ENCODE measurements at regions not wholly inside any gene's neighbourhood (a gene's known extent, or its start where the extent isn't known, plus 50 kb on each side); places are given as distances from the start of the nearest gene placed in this dataset.

DNA sequence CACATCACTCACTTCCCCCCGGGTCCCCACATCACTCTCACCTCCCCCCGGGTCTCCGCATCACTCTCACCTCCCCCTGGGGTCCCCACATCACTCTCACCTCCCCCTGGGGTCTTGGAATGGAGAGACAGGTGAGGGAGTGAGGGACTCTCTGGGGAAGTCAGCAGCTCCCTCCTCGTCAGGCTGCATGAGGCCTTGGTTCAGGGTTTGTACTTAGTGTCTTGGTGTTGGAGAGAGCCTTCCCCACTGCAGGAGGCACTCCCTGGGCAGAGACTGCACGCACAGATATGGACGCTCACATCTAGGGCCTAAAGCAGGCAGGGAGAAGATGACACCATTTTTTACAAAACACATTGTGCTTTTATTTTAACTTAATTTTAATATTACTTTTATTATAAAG, 56.5 kb upstream of the IRX4 start:
- Histone ChIP-seq H3K9ac (ENCODE audit: low read length) (no peak overlapping the region), H3K36me3 (ENCODE audit: insufficient read depth, low read length) (no peaks in the 10 kb centered on the region), H4K20me1 (ENCODE audit: insufficient read depth) (no peaks in the 10 kb centered on the region), H3K4me3 (ENCODE audit: low read length) (no peak overlapping the region), H3K27me3 (ENCODE audit: insufficient read depth, low read depth, low read length) (no peaks in the 10 kb centered on the region), H2AFZ (ENCODE audit: low read depth, low read length) (no peak overlapping the region), H3K27ac (ENCODE audit: low read length) (no peak overlapping the region), H3K9me3 (ENCODE audit: low read length) (no peaks in the 10 kb centered on the region), H3F3A (ENCODE audit: insufficient read depth, low read length, poor library complexity, severe bottlenecking) (no peaks in the 10 kb centered on the region), H3K9me2 (ENCODE audit: insufficient read depth, low read length) (no peaks in the 10 kb centered on the region), H3K4me2 (ENCODE audit: low read length) (no peak overlapping the region), H3K79me2 (replicated peaks; ENCODE audit: insufficient read depth, low read length) (no peaks in the 10 kb centered on the region)
- TF ChIP-seq, protein P1, sequence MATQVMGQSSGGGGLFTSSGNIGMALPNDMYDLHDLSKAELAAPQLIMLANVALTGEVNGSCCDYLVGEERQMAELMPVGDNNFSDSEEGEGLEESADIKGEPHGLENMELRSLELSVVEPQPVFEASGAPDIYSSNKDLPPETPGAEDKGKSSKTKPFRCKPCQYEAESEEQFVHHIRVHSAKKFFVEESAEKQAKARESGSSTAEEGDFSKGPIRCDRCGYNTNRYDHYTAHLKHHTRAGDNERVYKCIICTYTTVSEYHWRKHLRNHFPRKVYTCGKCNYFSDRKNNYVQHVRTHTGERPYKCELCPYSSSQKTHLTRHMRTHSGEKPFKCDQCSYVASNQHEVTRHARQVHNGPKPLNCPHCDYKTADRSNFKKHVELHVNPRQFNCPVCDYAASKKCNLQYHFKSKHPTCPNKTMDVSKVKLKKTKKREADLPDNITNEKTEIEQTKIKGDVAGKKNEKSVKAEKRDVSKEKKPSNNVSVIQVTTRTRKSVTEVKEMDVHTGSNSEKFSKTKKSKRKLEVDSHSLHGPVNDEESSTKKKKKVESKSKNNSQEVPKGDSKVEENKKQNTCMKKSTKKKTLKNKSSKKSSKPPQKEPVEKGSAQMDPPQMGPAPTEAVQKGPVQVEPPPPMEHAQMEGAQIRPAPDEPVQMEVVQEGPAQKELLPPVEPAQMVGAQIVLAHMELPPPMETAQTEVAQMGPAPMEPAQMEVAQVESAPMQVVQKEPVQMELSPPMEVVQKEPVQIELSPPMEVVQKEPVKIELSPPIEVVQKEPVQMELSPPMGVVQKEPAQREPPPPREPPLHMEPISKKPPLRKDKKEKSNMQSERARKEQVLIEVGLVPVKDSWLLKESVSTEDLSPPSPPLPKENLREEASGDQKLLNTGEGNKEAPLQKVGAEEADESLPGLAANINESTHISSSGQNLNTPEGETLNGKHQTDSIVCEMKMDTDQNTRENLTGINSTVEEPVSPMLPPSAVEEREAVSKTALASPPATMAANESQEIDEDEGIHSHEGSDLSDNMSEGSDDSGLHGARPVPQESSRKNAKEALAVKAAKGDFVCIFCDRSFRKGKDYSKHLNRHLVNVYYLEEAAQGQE (IDR thresholded peaks at IDR 0.05; ENCODE audit: borderline replicate concordance): no peak
- TF ChIP-seq MXI1 (conservative IDR thresholded peaks at IDR 0.05; ENCODE audit: poor library complexity, severe bottlenecking): no peak
- TF ChIP-seq POLR2AphosphoS5 (IDR thresholded peaks at IDR 0.05): no peak
- no peak for TF ChIP-seq SMC3 (conservative IDR thresholded peaks at IDR 0.05; ENCODE audit: poor library complexity)
- TF ChIP-seq EP300 (conservative IDR thresholded peaks at IDR 0.05; ENCODE audit: poor library complexity, severe bottlenecking): no peak
- TF ChIP-seq, protein P2, sequence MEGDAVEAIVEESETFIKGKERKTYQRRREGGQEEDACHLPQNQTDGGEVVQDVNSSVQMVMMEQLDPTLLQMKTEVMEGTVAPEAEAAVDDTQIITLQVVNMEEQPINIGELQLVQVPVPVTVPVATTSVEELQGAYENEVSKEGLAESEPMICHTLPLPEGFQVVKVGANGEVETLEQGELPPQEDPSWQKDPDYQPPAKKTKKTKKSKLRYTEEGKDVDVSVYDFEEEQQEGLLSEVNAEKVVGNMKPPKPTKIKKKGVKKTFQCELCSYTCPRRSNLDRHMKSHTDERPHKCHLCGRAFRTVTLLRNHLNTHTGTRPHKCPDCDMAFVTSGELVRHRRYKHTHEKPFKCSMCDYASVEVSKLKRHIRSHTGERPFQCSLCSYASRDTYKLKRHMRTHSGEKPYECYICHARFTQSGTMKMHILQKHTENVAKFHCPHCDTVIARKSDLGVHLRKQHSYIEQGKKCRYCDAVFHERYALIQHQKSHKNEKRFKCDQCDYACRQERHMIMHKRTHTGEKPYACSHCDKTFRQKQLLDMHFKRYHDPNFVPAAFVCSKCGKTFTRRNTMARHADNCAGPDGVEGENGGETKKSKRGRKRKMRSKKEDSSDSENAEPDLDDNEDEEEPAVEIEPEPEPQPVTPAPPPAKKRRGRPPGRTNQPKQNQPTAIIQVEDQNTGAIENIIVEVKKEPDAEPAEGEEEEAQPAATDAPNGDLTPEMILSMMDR (IDR thresholded peaks at IDR 0.05; ENCODE audit: poor library complexity, severe bottlenecking): no peak
- TF ChIP-seq TAF1 (IDR thresholded peaks at IDR 0.05; ENCODE audit: low read depth): no peak
- no peak for TF ChIP-seq RAD21 (conservative IDR thresholded peaks at IDR 0.05)

DNA sequence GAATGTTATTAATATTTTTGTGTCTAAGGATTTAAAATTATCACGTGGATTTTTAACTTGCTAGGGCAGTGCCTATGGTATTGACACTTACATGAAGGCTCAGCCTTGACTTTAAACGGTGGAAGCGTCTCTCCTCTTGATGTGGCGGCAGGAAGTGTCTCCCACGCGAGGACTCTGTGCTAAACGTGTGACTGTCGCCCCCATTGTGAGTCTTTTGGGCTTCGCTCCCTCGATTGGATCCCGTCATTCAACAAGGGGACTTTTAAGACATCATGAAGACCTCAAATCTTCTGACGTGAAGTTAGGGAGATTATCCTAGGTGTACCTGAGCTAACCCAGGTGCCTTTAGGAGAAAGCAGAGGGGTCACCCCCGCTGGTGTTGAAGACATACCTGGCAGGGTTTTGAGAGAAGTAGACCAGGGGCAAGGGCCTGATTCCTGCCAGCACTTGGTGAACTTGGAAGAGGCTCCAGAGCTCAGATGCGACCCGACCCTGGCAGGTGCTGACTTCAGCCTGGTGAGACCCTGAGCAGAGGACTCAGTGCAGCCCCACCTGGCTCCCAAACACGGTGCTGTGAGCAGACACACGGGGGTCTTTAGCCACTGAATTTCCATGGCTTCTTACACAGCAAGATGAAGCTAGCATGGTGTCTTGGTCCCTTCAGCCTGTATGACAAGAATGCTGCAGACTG, 55.7 kb upstream of the IRX4 start:
- Histone ChIP-seq H4K20me1 (ENCODE audit: insufficient read depth) (no peaks in the 10 kb centered on the region), H3K9ac (ENCODE audit: low read length) (no peak overlapping the region), H3F3A (ENCODE audit: insufficient read depth, low read length, poor library complexity, severe bottlenecking) (no peaks in the 10 kb centered on the region), H3K9me2 (ENCODE audit: insufficient read depth, low read length) (no peaks in the 10 kb centered on the region), H3K27ac (ENCODE audit: low read length) (no peak overlapping the region), H3K9me3 (ENCODE audit: low read length) (no peaks in the 10 kb centered on the region), H3K79me2 (replicated peaks; ENCODE audit: insufficient read depth, low read length) (no peaks in the 10 kb centered on the region), H3K36me3 (ENCODE audit: insufficient read depth, low read length) (no peaks in the 10 kb centered on the region), H3K4me2 (ENCODE audit: low read length) (no peak overlapping the region), H3K27me3 (ENCODE audit: insufficient read depth, low read depth, low read length) (no peaks in the 10 kb centered on the region), H3K4me3 (ENCODE audit: low read length) (no peak overlapping the region), H2AFZ (ENCODE audit: low read depth, low read length) (no peak overlapping the region)
- no peak for TF ChIP-seq TAF1 (IDR thresholded peaks at IDR 0.05; ENCODE audit: low read depth)
- no peak for TF ChIP-seq RAD21 (conservative IDR thresholded peaks at IDR 0.05)
- TF ChIP-seq SMC3 (conservative IDR thresholded peaks at IDR 0.05; ENCODE audit: poor library complexity): no peak
- TF ChIP-seq, protein P2 (IDR thresholded peaks at IDR 0.05; ENCODE audit: poor library complexity, severe bottlenecking): no peak
- TF ChIP-seq MXI1 (conservative IDR thresholded peaks at IDR 0.05; ENCODE audit: poor library complexity, severe bottlenecking): no peak
- no peak for TF ChIP-seq POLR2AphosphoS5 (IDR thresholded peaks at IDR 0.05)
- TF ChIP-seq, protein P1 (IDR thresholded peaks at IDR 0.05; ENCODE audit: borderline replicate concordance): no peak
- no peak for TF ChIP-seq EP300 (conservative IDR thresholded peaks at IDR 0.05; ENCODE audit: poor library complexity, severe bottlenecking)
- TF ChIP-seq EZH2 (IDR thresholded peaks at IDR 0.05; ENCODE audit: borderline replicate concordance, insufficient read depth, low read length, poor library complexity, severe bottlenecking): no peak

Measured in neural cell (in vitro differentiated cells).